OCI-LY7 (cell line): ENCODE measurements at regions not wholly inside any gene's neighbourhood (a gene's known extent, or its start where the extent isn't known, plus 50 kb on each side); places are given as distances from the start of the nearest gene placed in this dataset.

Source experiments
- BruUV-seq: library from RNA; stranded (reverse); fragments of 400-500 nt; replicated peaks from 2 replicates; lab custom pipeline; 2021; lab: Mats Ljungman, UMichigan
- CTCF ChIA-PET: fragments of 300-600 bp; sonication (Branson Sonifier 250); formaldehyde crosslinking; loops from one replicate; lab custom pipeline; 2022; ENCODE audit warnings: antibody characterized with exemption; ENCODE audit not compliant: unreplicated experiment; lab: Charles Lee
- POLR2A ChIA-PET: fragments of 300-600 bp; sonication (Branson Sonifier 250); formaldehyde crosslinking; loops from one replicate; lab custom pipeline; 2022; ENCODE audit warnings: antibody characterized with exemption; lab: Charles Lee
- DNase-seq: peaks from one replicate; pipeline ENCODE4 v3.0.0-alpha.2; 2015; ENCODE audit warnings: low spot score
- H2AFZ ChIP-seq: fragments of 200-600 bp; sonication (generic), shearing (Covaris generic); 2 replicates; pipeline ENCODE4 v1.6.1; 2014; ENCODE audit warnings: mild to moderate bottlenecking, antibody characterized with exemption, low read length, moderate library complexity
- H3K27ac ChIP-seq: fragments of 200-600 bp; sonication (generic); 2 replicates; pipeline ENCODE4 v1.5.1; 2014; ENCODE audit warnings: mixed run types, low read depth, mild to moderate bottlenecking, moderate library complexity, low read length, inconsistent platforms; ENCODE audit not compliant: poor library complexity, severe bottlenecking
- H3K36me3 ChIP-seq: fragments of 200-600 bp; sonication (generic); 2 replicates; pipeline ENCODE4 v1.6.1; 2014; ENCODE audit warnings: mild to moderate bottlenecking, antibody characterized with exemption, low read length, moderate library complexity, mixed read lengths; ENCODE audit not compliant: insufficient read depth
- H3K4me1 ChIP-seq: fragments of 200-600 bp; sonication (generic); 2 replicates; pipeline ENCODE4 v1.5.1; 2014; ENCODE audit warnings: mild to moderate bottlenecking, low read length; ENCODE audit not compliant: insufficient read depth, poor library complexity, severe bottlenecking
- H3K4me2 ChIP-seq: fragments of 200-600 bp; sonication (generic); 2 replicates; pipeline ENCODE4 v1.6.1; 2014; ENCODE audit warnings: mild to moderate bottlenecking, low read length
- H3K4me3 ChIP-seq: fragments of 200-600 bp; sonication (generic); 2 replicates; pipeline ENCODE4 v1.5.1; 2014; ENCODE audit warnings: mild to moderate bottlenecking, low read depth, low read length; ENCODE audit not compliant: poor library complexity, severe bottlenecking
- H3K79me2 ChIP-seq: fragments of 200-600 bp; sonication (generic); 2 replicates; pipeline ENCODE4 v1.6.1; 2016; ENCODE audit warnings: low read depth, mild to moderate bottlenecking, low read length, moderate library complexity, mixed read lengths; ENCODE audit not compliant: insufficient read depth
- H3K9me2 ChIP-seq: fragments of 200-600 bp; sonication (generic); 2 replicates; pipeline ENCODE4 v1.6.1; 2016; ENCODE audit warnings: mild to moderate bottlenecking, low read length, mixed read lengths; ENCODE audit not compliant: insufficient read depth
- H3K9me3 ChIP-seq: fragments of 200-600 bp; sonication (generic); 2 replicates; pipeline ENCODE4 v1.6.1; 2014; ENCODE audit warnings: mild to moderate bottlenecking, mixed run types, low read length, mixed read lengths
- H4K20me1 ChIP-seq: fragments of 200-600 bp; sonication (generic); 2 replicates; pipeline ENCODE4 v1.6.1; 2014; ENCODE audit warnings: mild to moderate bottlenecking, antibody characterized with exemption, low read length, moderate library complexity, mixed read lengths; ENCODE audit not compliant: insufficient read depth
- CTCF ChIP-seq: fragments of 200-600 bp; sonication (generic); conservative IDR thresholded peaks from 2 replicates; pipeline ENCODE4 v1.5.1; 2014; ENCODE audit warnings: mild to moderate bottlenecking, antibody characterized with exemption, low read length, moderate library complexity, mixed read lengths
- EZH2phosphoT487 ChIP-seq: fragments of 200-600 bp; sonication (generic); IDR thresholded peaks from 2 replicates; pipeline ENCODE4 v1.6.1; 2018; ENCODE audit warnings: low read depth, borderline replicate concordance, mild to moderate bottlenecking, mixed run types, antibody characterized with exemption, low read length, moderate library complexity, mixed read lengths
- intact Hi-C: fragments of 100-400 bp; cut with micrococcal nuclease; formaldehyde crosslinking; loops from one replicate; pipeline ENCODE4 v1.10.0; 2022; ENCODE audit not compliant: unreplicated experiment

- Histone ChIP-seq H3K79me2 (no peaks in the 10 kb centered on the region), H3K9me2 (no peaks in the 10 kb centered on the region), H4K20me1 (no peaks in the 10 kb centered on the region), H3K4me1 (no peaks in the 10 kb centered on the region), H3K9me3 (no peaks in the 10 kb centered on the region), H2AFZ (no peak overlapping the region), H3K36me3 (no peaks in the 10 kb centered on the region), H3K4me2 (no peak overlapping the region), H3K4me3 (no peak overlapping the region), H3K27ac (no peak overlapping the region)
- POLR2A ChIA-PET, result interaction anchor here (0.6 kb wide), 1 partner anchor 689 kb away, joined by 3 read pairs; no protein-coding TSS in a partner anchor
- BruUV-seq, result no TSS peak
- DNase-seq, result no peak
- intact Hi-C loops, result no loop called here
- TF ChIP-seq CTCF (no peak), EZH2phosphoT487 (no peak)
- CTCF ChIA-PET, result no interaction called here
Observed at GRCh38 chr2:21664083-21664482, 540.3 kb downstream of the TDRD15 start.

DNA sequence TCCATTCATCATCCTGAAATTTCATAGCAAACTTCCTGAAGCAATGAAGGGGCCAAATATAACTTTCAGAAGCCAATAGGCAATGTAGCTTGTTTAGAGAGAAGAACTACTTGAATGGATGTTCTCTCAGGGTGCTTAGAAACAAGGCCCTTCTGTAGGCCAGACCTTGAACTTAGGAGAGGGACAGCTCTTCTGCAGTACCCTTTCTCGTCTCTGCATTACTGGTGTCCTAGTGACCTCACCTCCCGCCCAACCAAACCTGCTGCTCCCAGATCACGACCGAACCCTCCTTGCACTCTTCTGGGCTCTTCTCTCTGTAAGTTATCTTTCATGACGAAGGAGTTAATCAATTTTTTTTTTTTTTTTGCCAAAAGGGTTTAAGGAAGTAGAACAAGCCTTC is 543.9 kb downstream of the TDRD15 start:
- DNase-seq, result no peak
- Histone ChIP-seq H3K4me2 (no peak overlapping the region), H3K9me3 (no peaks in the 10 kb centered on the region), H3K4me3 (no peak overlapping the region), H3K4me1 (no peaks in the 10 kb centered on the region), H4K20me1 (no peaks in the 10 kb centered on the region), H3K36me3 (no peaks in the 10 kb centered on the region), H3K27ac (no peak overlapping the region), H3K79me2 (no peaks in the 10 kb centered on the region), H3K9me2 (no peaks in the 10 kb centered on the region), H2AFZ (no peak overlapping the region)
- CTCF ChIA-PET, result no interaction called here
- TF ChIP-seq CTCF (no peak), EZH2phosphoT487 (no peak)
- intact Hi-C loops, result no loop called here
- POLR2A ChIA-PET, result interaction anchor here (0.7 kb wide), 1 partner anchor 147 kb away, joined by 3 read pairs; no protein-coding TSS in a partner anchor
- no TSS peak for BruUV-seq

- BruUV-seq, result no TSS peak
- no peaks in the 10 kb centered on the region for H3K9me2 ChIP-seq
- DNase-seq, result no peak
- H3K36me3 ChIP-seq, result no peaks in the 10 kb centered on the region
- CTCF ChIA-PET, result no interaction called here
- intact Hi-C loops, result no loop called here
- H3K27ac ChIP-seq, result no peak overlapping the region
- H3K79me2 ChIP-seq, result no peaks in the 10 kb centered on the region
- no peaks in the 10 kb centered on the region for H4K20me1 ChIP-seq
- H2AFZ ChIP-seq, result no peak overlapping the region
- no peak overlapping the region for H3K4me3 ChIP-seq
- POLR2A ChIA-PET, result interaction anchor here (0.7 kb wide), 1 partner anchor 147 kb away, joined by 3 read pairs; no protein-coding TSS in a partner anchor
- TF ChIP-seq CTCF (no peak), EZH2phosphoT487 (no peak)
- no peaks in the 10 kb centered on the region for H3K4me1 ChIP-seq
- H3K4me2 ChIP-seq, result no peak overlapping the region
- H3K9me3 ChIP-seq, result no peaks in the 10 kb centered on the region
Observed at GRCh38 chr2:21668078-21668710, 544.4 kb downstream of the TDRD15 start.
